Aorta (tissue), 5 donors: ENCODE measurements at regions not wholly inside any gene's neighbourhood (a gene's known extent, or its start where the extent isn't known, plus 50 kb on each side); places are given as distances from the start of the nearest gene placed in this dataset.
A peak's percentile ranks its signal among the peaks of the same experiment; 100 is the strongest.
"Not testable (repeated sequence)": the region's sequence is repeated elsewhere in the genome, so short reads cannot be mapped to it uniquely, and the experiment has no call there.

Source experiments
- ATAC-seq: fragments of 200-7000 bp; cut with Tn5 transposase; one replicate; pipeline ENCODE4 v1.9.1; 2022; ENCODE audit warnings: moderate library complexity; ENCODE audit not compliant: low FRiP score
- DNase-seq, 2 donors: peaks; one replicate each; pipeline ENCODE4 v3.0.0-alpha.2; 2020
- H3K27ac ChIP-seq, 2 donors: one replicate each; pipeline ENCODE4 v1.5.1; 2013; ENCODE audit warnings: low read length in 2 of 2, mild to moderate bottlenecking in 2 of 2, moderate library complexity in 2 of 2, control low read depth in 1 of 2, inconsistent platforms in 1 of 2, low read depth in 1 of 2
- H3K27me3 ChIP-seq, 2 donors: one replicate each; pipeline ENCODE4 v1.6.1; 2013; ENCODE audit warnings: control low read depth in 1 of 2, low read length in 1 of 2, mild to moderate bottlenecking in 1 of 2, moderate library complexity in 1 of 2; ENCODE audit not compliant: insufficient read depth in 2 of 2, control insufficient read depth in 1 of 2
- H3K36me3 ChIP-seq, 2 donors: one replicate each; pipeline ENCODE4 v1.6.1; 2013; ENCODE audit warnings: control low read depth in 1 of 2, low read length in 1 of 2, mild to moderate bottlenecking in 1 of 2; ENCODE audit not compliant: insufficient read depth in 2 of 2, control insufficient read depth in 1 of 2
- H3K4me1 ChIP-seq, 2 donors: one replicate each; pipeline ENCODE4 v1.6.1; 2013; ENCODE audit warnings: low read length in 2 of 2, control low read depth in 1 of 2, mild to moderate bottlenecking in 1 of 2, moderate library complexity in 1 of 2; ENCODE audit not compliant: insufficient read depth in 2 of 2, control insufficient read depth in 1 of 2
- H3K4me3 ChIP-seq, 2 donors: one replicate each; pipeline ENCODE4 v1.5.1; 2013; ENCODE audit warnings: low read length in 2 of 2, control low read depth in 1 of 2, mild to moderate bottlenecking in 1 of 2
- H3K9me3 ChIP-seq: one replicate; pipeline ENCODE4 v1.6.1; 2013; ENCODE audit warnings: mild to moderate bottlenecking, low read length; ENCODE audit not compliant: control insufficient read depth
- WGBS, 2 donors: extraction: QIAGEN DNeasy Blood & Tissue Kit; methylation state at CpG; one replicate each; pipeline ENCODE4 v1.1.7; 2013; 5-methylcytosine and 5-hydroxymethylcytosine counted together
- intact Hi-C, 2 donors: fragments of 100-400 bp; cut with DNase I; formaldehyde crosslinking; loops; one replicate each; pipeline versions ENCODE4 v1.14.2 to v1.15.0; 2022
- donor health status: healthy with polysubstance abuse.
- donor health status: Bipolar disorder and iron deficiency.
- donor health status: DM: no; HTN: no; CAD: no.
- donor health status: DM: no; HTN: no; CAD: no.
- donor health status: DM: yes; HTN: yes; CAD: no.

GRCh38 chr7:27430105-27430504 is 187.5 kb downstream of the EVX1 start:
- DNase-seq (no peak), ATAC-seq (no peak)
- 83 to 90% methylated on average over 2 of the region's 2 CpGs for WGBS, 2 donors
- peaks cover 4% of the 10 kb centered on the region for H3K9me3 ChIP-seq
- no peaks in the 10 kb centered on the region for H3K27me3 ChIP-seq
- H3K4me3 ChIP-seq, result no peak overlapping the region
- no peaks in the 10 kb centered on the region for H3K36me3 ChIP-seq
- no peaks in the 10 kb centered on the region for H3K4me1 ChIP-seq
- intact Hi-C loops, result no loop called here
- no peak overlapping the region for H3K27ac ChIP-seq

DNA sequence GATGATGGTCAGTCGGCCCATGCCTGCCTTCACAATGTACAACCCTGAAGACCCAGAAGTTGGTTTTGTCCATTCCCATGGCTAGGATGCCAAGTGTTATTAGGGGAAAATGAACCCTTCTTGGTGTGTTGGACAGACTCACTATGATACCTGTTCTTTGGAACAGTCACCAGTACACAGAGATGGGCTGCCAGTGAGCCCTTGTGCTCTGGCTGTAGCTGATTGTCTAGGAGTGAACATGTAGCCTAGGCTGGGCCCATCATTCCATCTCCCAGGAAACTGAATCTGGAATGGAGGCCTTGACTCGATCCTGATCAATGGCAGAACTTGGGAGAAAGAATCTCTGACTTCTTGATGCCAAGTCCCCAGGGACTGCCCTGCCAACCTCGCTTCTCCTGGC is 188.9 kb downstream of the EVX1 start:
- 90% methylated on average over 3 of the region's 3 CpGs for WGBS, 2 donors
- intact Hi-C loops, result no loop called here

DNA sequence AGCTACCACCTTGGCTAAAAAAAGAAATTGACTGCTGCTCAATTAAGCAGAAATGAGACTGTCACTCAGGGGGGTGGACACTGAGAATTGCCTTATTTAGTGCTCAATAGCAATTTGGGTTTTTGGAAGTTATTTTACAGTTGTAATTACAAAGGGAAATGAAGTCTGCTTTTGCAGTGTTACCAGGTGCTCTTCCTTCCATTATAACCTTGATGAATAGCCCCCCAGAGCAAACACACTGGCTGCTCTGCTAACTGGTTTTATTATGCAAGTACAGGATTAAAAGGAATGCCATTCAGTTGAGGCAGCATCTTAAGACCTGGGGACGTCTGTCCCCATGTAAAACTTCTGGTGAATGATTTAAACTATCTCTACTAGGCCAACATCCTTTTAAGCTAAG is 191.0 kb downstream of the EVX1 start:
- Histone ChIP-seq H3K36me3 (no peaks in the 10 kb centered on the region), H3K4me1 (no peaks in the 10 kb centered on the region), H3K27me3 (no peaks in the 10 kb centered on the region), H3K9me3 (no peaks in the 10 kb centered on the region), H3K27ac (no peak overlapping the region), H3K4me3 (no peak overlapping the region)
- intact Hi-C loops, result no loop called here
- ATAC-seq, result no peak
- no peak for DNase-seq
- 61 to 70% methylated on average over 1 of the region's 1 CpG for WGBS, 2 donors

More for the DNA sequence above, 188.9 kb downstream of the EVX1 start:
- Histone ChIP-seq H3K9me3 (peaks cover under 1% of the 10 kb centered on the region), H3K4me1 (no peaks in the 10 kb centered on the region), H3K27ac (no peak overlapping the region), H3K36me3 (no peaks in the 10 kb centered on the region), H3K27me3 (no peaks in the 10 kb centered on the region), H3K4me3 (no peak overlapping the region)
- no peak for ATAC-seq
- DNase-seq, result no peak

DNA sequence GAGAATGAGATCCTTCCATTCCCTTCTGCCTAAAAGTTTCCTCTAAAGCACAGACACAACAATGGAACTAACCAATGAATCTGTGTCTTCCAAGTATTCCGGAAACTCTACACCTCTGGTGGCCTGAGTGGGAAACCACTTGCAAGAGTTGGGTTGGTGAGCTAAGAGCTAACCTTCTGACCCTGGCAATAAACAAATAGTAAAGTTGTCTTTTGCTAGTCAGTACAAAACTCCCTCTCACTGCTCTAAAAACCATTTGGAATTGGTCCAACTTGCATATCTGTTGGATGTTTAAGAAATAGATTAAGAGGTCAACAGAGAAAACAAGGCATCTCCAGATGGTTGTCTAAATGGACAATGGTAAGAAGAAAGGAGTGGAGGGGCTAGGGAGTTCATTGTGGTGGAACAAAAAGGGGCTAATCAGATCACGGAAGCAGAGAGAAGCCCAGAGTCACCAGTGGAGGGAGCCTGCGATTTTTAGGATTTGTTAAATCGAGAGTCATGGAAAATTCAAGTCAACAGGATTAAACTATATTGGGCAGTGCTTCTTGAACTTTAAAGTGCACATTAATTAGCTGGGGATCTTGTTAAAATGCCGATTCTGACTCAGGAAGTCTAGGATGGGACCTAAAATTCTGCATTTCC is 192.3 kb downstream of the EVX1 start:
- H3K4me1 ChIP-seq, result no peaks in the 10 kb centered on the region
- ATAC-seq (no peak), DNase-seq (no peak)
- WGBS, 2 donors, result 77 to 84% methylated on average over 5 of the region's 5 CpGs
- H3K27me3 ChIP-seq, result no peaks in the 10 kb centered on the region
- H3K9me3 ChIP-seq, result no peaks in the 10 kb centered on the region
- H3K36me3 ChIP-seq, result no peaks in the 10 kb centered on the region
- no peak overlapping the region for H3K27ac ChIP-seq
- H3K4me3 ChIP-seq, result no peak overlapping the region
- intact Hi-C loops, result no loop called here

DNA sequence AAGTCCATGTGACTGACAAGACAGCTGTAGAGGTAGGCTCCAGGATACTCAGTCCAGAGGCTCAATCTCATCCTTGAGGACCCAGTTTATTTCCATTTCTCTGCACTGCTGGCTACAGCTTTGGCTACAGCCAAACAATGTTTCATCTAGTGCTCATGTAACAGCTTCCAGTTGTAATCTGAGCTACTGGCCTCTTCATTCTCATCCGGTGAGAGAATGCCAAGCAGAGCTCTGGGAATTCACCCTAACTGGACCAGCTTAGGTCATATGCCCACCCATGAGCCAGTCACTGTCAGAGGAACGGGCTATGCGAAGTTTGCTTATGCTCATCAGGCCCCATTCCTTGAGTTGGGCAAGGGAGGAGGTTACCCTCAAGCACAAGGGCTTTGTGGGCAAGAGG is 192.9 kb downstream of the EVX1 start:
- no peaks in the 10 kb centered on the region for H3K36me3 ChIP-seq
- DNase-seq (no peak), ATAC-seq (no peak)
- H3K4me1 ChIP-seq, result no peaks in the 10 kb centered on the region
- H3K9me3 ChIP-seq, result no peaks in the 10 kb centered on the region
- H3K27ac ChIP-seq, result no peak overlapping the region
- H3K27me3 ChIP-seq, result no peaks in the 10 kb centered on the region
- no peak overlapping the region for H3K4me3 ChIP-seq
- intact Hi-C loops, result no loop called here
- WGBS, 2 donors, result 64 to 66% methylated on average over 3 of the region's 3 CpGs

DNA sequence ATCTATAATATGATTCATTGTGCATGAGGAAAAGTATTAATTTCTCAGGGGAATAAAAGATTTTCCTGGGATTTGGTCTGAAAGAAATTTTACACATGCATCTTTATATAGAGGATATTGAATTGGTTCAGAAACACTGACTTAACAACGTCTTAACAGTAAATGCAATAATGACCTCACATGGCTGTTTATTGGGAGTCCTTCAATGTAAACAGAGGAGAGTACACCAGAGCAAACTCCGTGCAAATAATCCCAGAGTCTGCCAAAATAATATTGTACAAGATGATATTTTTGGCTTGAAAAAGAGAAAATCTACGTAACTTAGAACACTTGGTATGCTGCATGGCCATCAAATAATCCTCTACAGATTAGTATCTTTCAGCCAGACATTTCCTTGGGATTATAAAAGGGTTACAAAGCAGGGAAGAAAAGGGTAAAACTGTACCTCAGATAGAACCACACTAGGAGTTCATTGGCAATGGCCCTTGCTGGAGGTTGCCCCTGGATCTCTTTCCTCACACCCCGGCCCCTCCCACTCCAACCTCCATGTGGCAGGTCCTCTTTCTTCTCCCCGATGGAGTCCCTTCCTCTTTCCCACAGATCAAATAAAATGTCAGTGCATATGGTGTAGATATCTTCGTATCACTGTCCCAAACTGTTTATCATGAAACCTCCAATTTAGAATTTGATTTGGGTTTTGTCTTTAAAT is 196.4 kb downstream of the EVX1 start:
- ATAC-seq, result no peak
- WGBS, 2 donors, result 50 to 57% methylated on average over 6 of the region's 6 CpGs
- no peaks in the 10 kb centered on the region for H3K4me1 ChIP-seq
- H3K27ac ChIP-seq, result no peak overlapping the region
- H3K4me3 ChIP-seq, result no peak overlapping the region
- H3K9me3 ChIP-seq, result peaks cover 2% of the 10 kb centered on the region
- DNase-seq, result no peak
- intact Hi-C loops, result no loop called here
- H3K36me3 ChIP-seq, result no peaks in the 10 kb centered on the region
- H3K27me3 ChIP-seq, result no peaks in the 10 kb centered on the region

DNA sequence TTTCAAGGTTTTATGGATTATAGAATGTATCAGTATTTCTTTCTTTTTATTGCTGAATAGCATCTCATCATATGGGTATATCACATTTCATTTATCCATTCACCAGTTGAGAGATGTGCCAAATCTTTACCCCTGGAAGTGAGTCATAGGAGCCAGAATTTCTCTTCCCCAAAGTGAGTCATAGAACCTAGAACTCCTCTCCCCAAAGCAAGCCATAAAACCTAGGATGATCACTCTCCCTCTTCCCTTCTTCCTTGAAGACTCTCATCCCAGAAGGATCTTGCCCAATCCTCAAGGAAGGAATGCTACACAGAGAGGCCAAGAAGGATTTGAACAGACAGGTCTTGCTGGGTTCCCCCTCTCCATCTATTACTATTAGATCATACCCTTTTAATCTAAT is 199.9 kb downstream of the EVX1 start:
- H3K4me1 ChIP-seq, result no peaks in the 10 kb centered on the region
- H3K36me3 ChIP-seq, result no peaks in the 10 kb centered on the region
- no peaks in the 10 kb centered on the region for H3K27me3 ChIP-seq
- H3K4me3 ChIP-seq, result no peak overlapping the region
- intact Hi-C loops, result no loop called here
- H3K9me3 ChIP-seq, result peaks cover 2% of the 10 kb centered on the region
- no peak for ATAC-seq
- DNase-seq, result no peak
- no peak overlapping the region for H3K27ac ChIP-seq

DNA sequence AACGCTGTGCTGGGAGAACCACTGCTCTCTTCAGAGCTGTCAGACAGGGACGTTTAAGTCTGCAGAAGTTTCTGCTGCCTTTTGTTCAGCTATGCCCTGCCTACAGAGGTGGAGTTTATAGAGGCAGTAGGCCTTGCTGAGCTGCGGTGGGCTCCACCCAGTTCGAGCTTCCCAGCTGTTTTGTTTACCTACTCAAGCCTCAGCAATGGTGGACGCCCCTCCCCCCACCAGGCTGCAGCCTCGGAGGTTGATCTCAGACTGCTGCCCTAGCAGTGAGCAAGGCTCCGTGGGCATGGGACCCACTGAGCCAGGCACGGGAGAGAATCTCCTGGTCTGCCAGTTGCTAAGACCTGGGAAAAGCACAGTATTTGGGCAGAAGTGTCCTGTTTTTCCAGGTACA is 206.4 kb downstream of the EVX1 start:
- H3K27ac ChIP-seq, DNase-seq, H3K4me3 ChIP-seq, H3K9me3 ChIP-seq, H3K36me3 ChIP-seq, H3K4me1 ChIP-seq, intact Hi-C loops, H3K27me3 ChIP-seq, ATAC-seq: not testable (repeated sequence)
- WGBS, 2 donors, result 25 to 27% methylated on average over 8 of the region's 8 CpGs

- Histone ChIP-seq H3K27me3 (peaks cover 0 to 1% of the 10 kb centered on the region in 2 donors), H3K27ac (no peak overlapping the region), H3K4me3 (no peak overlapping the region), H3K36me3 (no peaks in the 10 kb centered on the region), H3K4me1 (no peaks in the 10 kb centered on the region), H3K9me3 (no peaks in the 10 kb centered on the region)
- ATAC-seq, result peak; percentile 11
- 65 to 74% methylated on average over 8 of the region's 8 CpGs for WGBS, 2 donors
- intact Hi-C loops, result no loop called here
- no peak for DNase-seq
Measured at GRCh38 chr7:27453702-27454405, 208.8 kb downstream of the HIBADH start.
